HG03521 (cell line): ENCODE measurements at regions not wholly inside any gene's neighbourhood (a gene's known extent, or its start where the extent isn't known, plus 50 kb on each side); places are given as distances from the start of the nearest gene placed in this dataset.
"Not testable (repeated sequence)": the region's sequence is repeated elsewhere in the genome, so short reads cannot be mapped to it uniquely, and the experiment has no call there.

Experiments used
- ATAC-seq: cut with Tn5 transposase; IDR thresholded peaks from one replicate; pipeline ENCODE4 v1.9.1; 2021; ENCODE audit warnings: mild to moderate bottlenecking, moderate library complexity; ENCODE audit not compliant: unreplicated experiment

GRCh38 chr4:116688536-116688935 lies 396.8 kb downstream of the TRAM1L1 start:
- no peak for ATAC-seq

- ATAC-seq, result no peak
Observed at GRCh38 chr4:116668190-116668589, 417.2 kb downstream of the TRAM1L1 start.

- ATAC-seq, result no peak
Observed at GRCh38 chr4:116665716-116666115, 419.7 kb downstream of the TRAM1L1 start.

GRCh38 chr4:116664198-116664597 lies 421.2 kb downstream of the TRAM1L1 start:
- ATAC-seq, result no peak

- ATAC-seq, result no peak
Observed at GRCh38 chr4:116639070-116639577, 446.3 kb downstream of the TRAM1L1 start.

- no peak for ATAC-seq
Observed at GRCh38 chr4:116638592-116638991, 446.8 kb downstream of the TRAM1L1 start.

- peak; percentile 81 for ATAC-seq
Observed at GRCh38 chr4:116636917-116637316, 448.5 kb downstream of the TRAM1L1 start.

- ATAC-seq, result no peak
Observed at GRCh38 chr4:116632269-116632668, 453.1 kb downstream of the TRAM1L1 start.

GRCh38 chr4:116628598-116628997 lies 456.8 kb downstream of the TRAM1L1 start:
- no peak for ATAC-seq

- no peak for ATAC-seq
Observed at GRCh38 chr4:116627545-116627944, 457.8 kb downstream of the TRAM1L1 start.

- ATAC-seq, result not testable (repeated sequence)
Observed at GRCh38 chr4:116619508-116619907, 465.9 kb downstream of the TRAM1L1 start.

GRCh38 chr4:116618638-116619037 lies 466.7 kb downstream of the TRAM1L1 start:
- no peak for ATAC-seq

GRCh38 chr4:116603096-116603495 lies 482.3 kb downstream of the TRAM1L1 start:
- ATAC-seq, result no peak

- ATAC-seq, result no peak
Observed at GRCh38 chr4:116599859-116600258, 485.5 kb downstream of the TRAM1L1 start.

GRCh38 chr4:116598980-116599789 lies 486.2 kb downstream of the TRAM1L1 start:
- ATAC-seq, result no peak

GRCh38 chr4:116598155-116598979 lies 487.0 kb downstream of the TRAM1L1 start:
- no peak for ATAC-seq

- no peak for ATAC-seq
Observed at GRCh38 chr4:116590648-116591047, 494.7 kb downstream of the TRAM1L1 start.

- no peak for ATAC-seq
Observed at GRCh38 chr4:116588783-116589182, 496.6 kb downstream of the TRAM1L1 start.

- ATAC-seq, result no peak
Observed at GRCh38 chr4:116585246-116585645, 500.1 kb downstream of the TRAM1L1 start.

GRCh38 chr4:116577321-116577720 lies 508.1 kb downstream of the TRAM1L1 start:
- no peak for ATAC-seq

GRCh38 chr4:116573540-116573939 lies 511.8 kb downstream of the TRAM1L1 start:
- no peak for ATAC-seq

GRCh38 chr4:116561768-116562167 lies 523.6 kb downstream of the TRAM1L1 start:
- ATAC-seq, result no peak
